Vagina (tissue), 2 donors: ENCODE measurements at regions not wholly inside any gene's neighbourhood (a gene's known extent, or its start where the extent isn't known, plus 50 kb on each side); places are given as distances from the start of the nearest gene placed in this dataset.

Source experiments
- POLR2A ChIP-seq, 2 donors: fragments of 450-650 bp; IDR thresholded peaks; one replicate each; pipeline ENCODE4 v1.6.1; 2017; ENCODE audit warnings: antibody characterized with exemption in 2 of 2, mild to moderate bottlenecking in 2 of 2, moderate library complexity in 2 of 2
- TF ChIP-seq, protein P1 (sequence below), 3 experiments: fragments of 450-650 bp in 2 of 3; fragments of 200-600 bp in 1 of 3; sonication (generic) in 1 of 3; IDR thresholded peaks; one replicate each; pipeline ENCODE4 v1.5.1; 2017 to 2019; ENCODE audit warnings: antibody characterized with exemption in 3 of 3, mild to moderate bottlenecking in 2 of 3, moderate library complexity in 2 of 3

DNA sequence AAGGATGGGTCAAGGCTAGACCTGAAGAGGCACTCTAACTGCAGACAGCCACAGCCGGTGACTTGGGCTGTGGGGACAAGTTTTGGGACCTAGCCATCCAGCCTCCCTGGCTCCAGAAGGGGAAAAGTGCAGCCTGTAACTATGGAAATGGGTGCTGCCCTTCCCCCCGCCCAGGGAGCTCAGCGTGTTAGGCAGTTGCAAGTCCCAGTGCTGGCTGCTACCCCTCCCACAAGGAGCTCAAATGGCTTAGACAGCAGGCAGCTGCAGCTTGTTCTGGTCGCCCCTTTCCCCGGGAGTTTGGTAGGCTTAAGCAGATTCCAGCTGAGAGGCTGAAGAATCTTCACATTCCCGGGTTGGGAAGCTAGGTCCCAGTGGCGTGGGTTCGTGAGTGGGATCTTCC is 162.6 kb downstream of the FAM83B start:
- TF ChIP-seq, protein P1, sequence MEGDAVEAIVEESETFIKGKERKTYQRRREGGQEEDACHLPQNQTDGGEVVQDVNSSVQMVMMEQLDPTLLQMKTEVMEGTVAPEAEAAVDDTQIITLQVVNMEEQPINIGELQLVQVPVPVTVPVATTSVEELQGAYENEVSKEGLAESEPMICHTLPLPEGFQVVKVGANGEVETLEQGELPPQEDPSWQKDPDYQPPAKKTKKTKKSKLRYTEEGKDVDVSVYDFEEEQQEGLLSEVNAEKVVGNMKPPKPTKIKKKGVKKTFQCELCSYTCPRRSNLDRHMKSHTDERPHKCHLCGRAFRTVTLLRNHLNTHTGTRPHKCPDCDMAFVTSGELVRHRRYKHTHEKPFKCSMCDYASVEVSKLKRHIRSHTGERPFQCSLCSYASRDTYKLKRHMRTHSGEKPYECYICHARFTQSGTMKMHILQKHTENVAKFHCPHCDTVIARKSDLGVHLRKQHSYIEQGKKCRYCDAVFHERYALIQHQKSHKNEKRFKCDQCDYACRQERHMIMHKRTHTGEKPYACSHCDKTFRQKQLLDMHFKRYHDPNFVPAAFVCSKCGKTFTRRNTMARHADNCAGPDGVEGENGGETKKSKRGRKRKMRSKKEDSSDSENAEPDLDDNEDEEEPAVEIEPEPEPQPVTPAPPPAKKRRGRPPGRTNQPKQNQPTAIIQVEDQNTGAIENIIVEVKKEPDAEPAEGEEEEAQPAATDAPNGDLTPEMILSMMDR (IDR thresholded peaks at IDR 0.05), result no peak
- no peak for TF ChIP-seq POLR2A (IDR thresholded peaks at IDR 0.05)
